Smooth muscle cell (in vitro differentiated cells): ENCODE measurements at regions not wholly inside any gene's neighbourhood (a gene's known extent, or its start where the extent isn't known, plus 50 kb on each side); places are given as distances from the start of the nearest gene placed in this dataset.

ENCODE experiments used
- DNase-seq: peaks from one replicate; lab custom pipeline; 2025; ENCODE audit not compliant: unreplicated experiment; lab: John Stamatoyannopoulos, UW
- H2AFZ ChIP-seq: fragments of 200-600 bp; sonication (generic); 2 replicates; pipeline ENCODE4 v1.6.0; 2016; ENCODE audit warnings: antibody characterized with exemption, low read depth, mild to moderate bottlenecking
- H3F3A ChIP-seq: fragments of 200-600 bp; sonication (generic); 2 replicates; pipeline ENCODE4 v1.6.0; 2017; ENCODE audit warnings: antibody characterized with exemption, low read depth
- H3K27ac ChIP-seq: fragments of 200-600 bp; sonication (generic); 2 replicates; pipeline ENCODE4 v1.5.1; 2016; ENCODE audit warnings: low read depth, mild to moderate bottlenecking
- H3K27me3 ChIP-seq: fragments of 200-600 bp; sonication (generic); 2 replicates; pipeline ENCODE4 v1.6.1; 2016; ENCODE audit warnings: low read depth, mild to moderate bottlenecking
- H3K36me3 ChIP-seq: fragments of 200-600 bp; sonication (generic); 2 replicates; pipeline ENCODE4 v1.5.1; 2016; ENCODE audit warnings: low read depth
- H3K4me1 ChIP-seq: fragments of 200-600 bp; sonication (generic); 2 replicates; pipeline ENCODE4 v1.5.1; 2016; ENCODE audit warnings: low read depth
- H3K4me2 ChIP-seq: fragments of 200-600 bp; sonication (generic); 2 replicates; pipeline ENCODE4 v1.6.0; 2016; ENCODE audit warnings: mild to moderate bottlenecking
- H3K4me3 ChIP-seq: fragments of 200-600 bp; sonication (generic); 2 replicates; pipeline ENCODE4 v1.5.1; 2016; ENCODE audit warnings: mild to moderate bottlenecking
- H3K79me2 ChIP-seq: fragments of 200-600 bp; sonication (generic); 2 replicates; pipeline ENCODE4 v1.6.0; 2016; ENCODE audit warnings: low read depth, mild to moderate bottlenecking
- H3K9ac ChIP-seq: fragments of 200-600 bp; sonication (generic); 2 replicates; pipeline ENCODE4 v1.6.0; 2016; ENCODE audit warnings: low read depth
- H3K9me3 ChIP-seq: fragments of 200-600 bp; sonication (generic); replicated peaks from 2 replicates; pipeline ENCODE4 v1.5.1; 2016; ENCODE audit warnings: low read depth
- H4K20me1 ChIP-seq: fragments of 200-600 bp; sonication (generic); 2 replicates; pipeline ENCODE4 v1.6.0; 2016; ENCODE audit warnings: low read depth
- WGBS: methylation state at CpG from one replicate; pipeline ENCODE4 v1.1.7; 2016; ENCODE audit warnings: low lambda C conversion rate; 5-methylcytosine and 5-hydroxymethylcytosine counted together
- TF ChIP-seq, protein P1 (sequence below): fragments of 200-600 bp; sonication (generic); IDR thresholded peaks from 2 replicates; pipeline ENCODE4 v1.5.1; 2017; ENCODE audit warnings: borderline replicate concordance, mild to moderate bottlenecking, antibody characterized with exemption; ENCODE audit not compliant: insufficient read depth, poor library complexity, severe bottlenecking

DNA sequence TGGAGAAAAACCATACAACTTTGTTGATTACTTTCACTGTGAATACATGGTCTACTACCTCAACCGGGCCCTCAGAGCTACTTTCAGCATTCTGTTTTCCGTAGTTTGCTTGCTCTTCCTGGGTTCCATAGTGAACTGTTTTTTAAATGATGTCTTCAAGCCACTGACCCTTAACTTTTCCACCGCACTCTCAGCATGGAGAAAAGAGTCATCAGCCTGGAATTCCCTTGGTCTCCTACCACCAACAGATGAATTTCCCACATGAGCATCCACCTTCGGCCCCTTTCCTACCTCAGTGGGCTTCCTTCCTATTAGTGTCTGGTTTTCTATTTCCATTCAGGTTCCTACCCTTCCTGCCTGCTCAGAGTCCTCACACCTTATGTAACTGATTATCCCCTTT is 135.9 kb upstream of the ADAMTSL1 start:
- Histone ChIP-seq H2AFZ (no peak overlapping the region), H4K20me1 (no peaks in the 10 kb centered on the region), H3K27me3 (no peaks in the 10 kb centered on the region), H3K9me3 (no peaks in the 10 kb centered on the region), H3K4me1 (no peaks in the 10 kb centered on the region), H3K4me2 (no peak overlapping the region), H3K79me2 (no peaks in the 10 kb centered on the region), H3K27ac (no peak overlapping the region), H3K4me3 (no peak overlapping the region), H3K9ac (no peak overlapping the region), H3K36me3 (no peaks in the 10 kb centered on the region), H3F3A (no peaks in the 10 kb centered on the region)
- WGBS = 89% methylated on average over 4 of the region's 4 CpGs
- TF ChIP-seq, protein P1, sequence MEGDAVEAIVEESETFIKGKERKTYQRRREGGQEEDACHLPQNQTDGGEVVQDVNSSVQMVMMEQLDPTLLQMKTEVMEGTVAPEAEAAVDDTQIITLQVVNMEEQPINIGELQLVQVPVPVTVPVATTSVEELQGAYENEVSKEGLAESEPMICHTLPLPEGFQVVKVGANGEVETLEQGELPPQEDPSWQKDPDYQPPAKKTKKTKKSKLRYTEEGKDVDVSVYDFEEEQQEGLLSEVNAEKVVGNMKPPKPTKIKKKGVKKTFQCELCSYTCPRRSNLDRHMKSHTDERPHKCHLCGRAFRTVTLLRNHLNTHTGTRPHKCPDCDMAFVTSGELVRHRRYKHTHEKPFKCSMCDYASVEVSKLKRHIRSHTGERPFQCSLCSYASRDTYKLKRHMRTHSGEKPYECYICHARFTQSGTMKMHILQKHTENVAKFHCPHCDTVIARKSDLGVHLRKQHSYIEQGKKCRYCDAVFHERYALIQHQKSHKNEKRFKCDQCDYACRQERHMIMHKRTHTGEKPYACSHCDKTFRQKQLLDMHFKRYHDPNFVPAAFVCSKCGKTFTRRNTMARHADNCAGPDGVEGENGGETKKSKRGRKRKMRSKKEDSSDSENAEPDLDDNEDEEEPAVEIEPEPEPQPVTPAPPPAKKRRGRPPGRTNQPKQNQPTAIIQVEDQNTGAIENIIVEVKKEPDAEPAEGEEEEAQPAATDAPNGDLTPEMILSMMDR = no peak
- no peak for DNase-seq

DNA sequence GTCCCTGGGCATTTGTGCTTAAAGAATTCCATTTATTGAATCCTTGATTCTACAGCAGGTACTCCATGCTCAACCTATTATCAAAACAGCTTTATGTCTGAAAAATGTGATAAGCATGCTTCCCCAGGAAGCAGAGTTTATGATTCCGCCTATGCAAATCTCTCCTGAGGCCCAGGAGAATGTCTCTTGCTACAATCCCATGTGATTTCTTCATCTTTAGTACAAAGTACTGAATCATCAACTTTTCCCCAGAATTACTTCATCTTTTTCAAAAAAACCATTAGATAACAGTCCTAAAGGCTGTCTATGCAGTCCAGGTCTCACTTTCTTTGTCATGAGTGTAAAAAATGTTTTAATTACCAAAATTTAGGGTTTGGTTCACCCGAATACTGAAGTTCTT is 130.2 kb upstream of the ADAMTSL1 start:
- Histone ChIP-seq H3K27ac (peak overlapping the region; percentile 55), H2AFZ (peak overlapping the region; percentile 19), H3K4me1 (no peaks in the 10 kb centered on the region), H3K9ac (no peak overlapping the region), H3K4me2 (peak overlapping the region; percentile 27), H4K20me1 (no peaks in the 10 kb centered on the region), H3K9me3 (no peaks in the 10 kb centered on the region), H3F3A (no peaks in the 10 kb centered on the region), H3K79me2 (no peaks in the 10 kb centered on the region), H3K36me3 (no peaks in the 10 kb centered on the region), H3K4me3 (no peak overlapping the region), H3K27me3 (no peaks in the 10 kb centered on the region)
- 50% methylated on average over 2 of the region's 2 CpGs for WGBS
- DNase-seq = no peak
- TF ChIP-seq, protein P1 = no peak

DNA sequence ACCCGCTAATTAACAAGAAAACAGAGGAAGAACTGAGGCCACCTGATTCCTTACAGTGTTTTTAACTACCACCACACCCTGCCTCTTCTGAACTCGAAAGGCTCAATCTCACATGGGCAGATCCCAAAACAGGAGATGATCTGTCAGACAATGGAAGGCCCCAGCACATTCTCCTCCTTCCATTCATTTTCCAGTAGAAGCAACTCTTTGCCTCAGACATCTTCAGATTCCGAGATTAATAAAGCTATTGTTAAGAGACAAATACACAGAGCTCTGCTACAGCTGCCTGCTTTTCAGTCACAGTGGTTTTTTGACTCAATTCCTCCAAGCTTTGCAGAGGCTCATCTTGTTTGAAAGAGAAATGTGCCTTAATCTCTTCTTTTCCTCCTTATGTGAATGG is 127.2 kb upstream of the ADAMTSL1 start:
- WGBS = 94% methylated on average over 3 of the region's 3 CpGs
- Histone ChIP-seq H3K27me3 (no peaks in the 10 kb centered on the region), H3K79me2 (no peaks in the 10 kb centered on the region), H3K9ac (no peak overlapping the region), H3K36me3 (no peaks in the 10 kb centered on the region), H4K20me1 (no peaks in the 10 kb centered on the region), H2AFZ (no peak overlapping the region), H3K27ac (no peak overlapping the region), H3F3A (no peaks in the 10 kb centered on the region), H3K9me3 (no peaks in the 10 kb centered on the region), H3K4me1 (no peaks in the 10 kb centered on the region), H3K4me3 (no peak overlapping the region), H3K4me2 (no peak overlapping the region)
- no peak for DNase-seq
- TF ChIP-seq, protein P1 = no peak

DNA sequence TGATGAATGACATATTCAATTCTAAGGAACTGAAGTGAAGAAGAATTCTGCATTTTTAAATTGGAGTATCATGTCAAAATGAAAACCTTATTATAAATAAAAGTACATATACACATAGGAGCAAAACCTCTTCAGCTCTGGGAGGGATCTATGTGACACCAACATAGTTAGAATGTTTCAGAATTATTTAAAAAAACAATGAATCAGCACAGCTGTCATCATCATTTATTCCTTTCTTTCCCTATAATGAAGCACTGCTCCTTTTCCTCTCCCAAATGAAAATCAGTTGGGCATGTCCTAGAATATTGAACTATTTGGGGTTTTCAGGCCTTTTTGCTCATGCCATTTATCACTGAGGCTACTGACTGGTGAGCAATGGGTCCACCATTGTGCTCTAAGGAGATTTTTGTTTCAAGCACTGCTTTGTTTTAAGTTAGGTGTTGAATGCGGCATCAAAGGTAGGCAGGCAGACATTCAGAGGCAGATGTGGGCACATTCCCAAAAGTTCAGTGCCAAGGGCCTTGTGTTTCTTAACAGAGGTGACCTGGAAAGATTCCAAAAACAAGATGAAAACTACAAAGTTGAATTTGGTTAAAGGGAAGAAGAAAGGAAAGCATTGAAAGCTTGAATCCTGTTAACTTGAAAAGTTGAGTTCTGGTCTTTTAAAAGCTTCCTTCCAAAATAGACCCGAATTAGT is 126.4 kb upstream of the ADAMTSL1 start:
- H3K4me1 ChIP-seq = no peaks in the 10 kb centered on the region
- H3K27ac ChIP-seq = no peak overlapping the region
- no peak for DNase-seq
- TF ChIP-seq, protein P1 = no peak
- H4K20me1 ChIP-seq = no peaks in the 10 kb centered on the region
- no peak overlapping the region for H3K4me2 ChIP-seq
- WGBS = 93% methylated on average over 2 of the region's 2 CpGs
- H3K4me3 ChIP-seq = no peak overlapping the region
- H3K36me3 ChIP-seq = no peaks in the 10 kb centered on the region
- H3K9ac ChIP-seq = no peak overlapping the region
- no peaks in the 10 kb centered on the region for H3F3A ChIP-seq
- H3K27me3 ChIP-seq = no peaks in the 10 kb centered on the region
- H3K79me2 ChIP-seq = no peaks in the 10 kb centered on the region
- no peak overlapping the region for H2AFZ ChIP-seq
- H3K9me3 ChIP-seq = no peaks in the 10 kb centered on the region
